ENCODE measurements at regions not wholly inside any gene's neighbourhood (a gene's known extent, or its start where the extent isn't known, plus 50 kb on each side); places are given as distances from the start of the nearest gene placed in this dataset.

GRCh38 chr6:49072885-49073620 lies 390.0 kb downstream of the MMUT start:
- Histone ChIP-seq H3K27ac (ENCODE audit: low read depth, low read length, poor library complexity, severe bottlenecking) (no peak overlapping the region), H3K27me3 (ENCODE audit: insufficient read depth, low read length) (no peaks in the 10 kb centered on the region), H3K9ac (ENCODE audit: low read length) (no peak overlapping the region), H3K4me2 (ENCODE audit: low read length) (no peak overlapping the region), H3K36me3 (ENCODE audit: insufficient read depth, low read length) (no peaks in the 10 kb centered on the region), H3F3A (ENCODE audit: insufficient read depth, low read length) (no peaks in the 10 kb centered on the region), H3K9me2 (ENCODE audit: low read depth, low read length) (no peaks in the 10 kb centered on the region), H3K9me3 (ENCODE audit: low read length) (no peaks in the 10 kb centered on the region), H2AFZ (ENCODE audit: low read length) (no peak overlapping the region), H3K4me1 (ENCODE audit: insufficient read depth, low read length, severe bottlenecking) (no peaks in the 10 kb centered on the region), H3K79me2 (ENCODE audit: insufficient read depth, low read length) (no peaks in the 10 kb centered on the region), H3K4me3 (ENCODE audit: low read depth, low read length, poor library complexity, severe bottlenecking) (no peak overlapping the region), H4K20me1 (ENCODE audit: insufficient read depth, low read length) (no peaks in the 10 kb centered on the region)
- no peak for TF ChIP-seq CTCF (IDR thresholded peaks at IDR 0.05; ENCODE audit: low read length)
- TF ChIP-seq EZH2 (IDR thresholded peaks at IDR 0.05; ENCODE audit: borderline replicate concordance, low read length): no peak

DNA sequence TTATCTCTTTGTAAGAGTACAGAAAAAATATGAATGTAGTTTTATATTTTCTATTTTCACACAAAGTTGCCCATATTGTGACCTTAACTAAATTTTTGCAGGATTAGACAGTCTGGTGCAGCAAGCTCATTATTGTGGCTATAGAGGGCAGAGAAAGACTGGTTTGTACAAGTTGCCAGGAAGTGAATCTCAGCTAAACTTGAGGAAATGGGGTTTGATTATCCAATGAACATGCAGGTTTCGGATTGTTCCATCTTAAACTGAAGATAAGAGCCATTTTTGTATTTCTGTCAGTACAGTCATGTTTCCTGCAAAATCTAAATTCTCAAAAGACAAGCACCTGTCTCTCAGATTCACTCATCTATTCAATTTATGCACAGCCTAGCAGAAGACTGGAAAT lies 390.9 kb downstream of the MMUT start:
- Histone ChIP-seq H3K27me3 (ENCODE audit: insufficient read depth, low read length) (no peaks in the 10 kb centered on the region), H3K36me3 (ENCODE audit: insufficient read depth, low read length) (no peaks in the 10 kb centered on the region), H2AFZ (ENCODE audit: low read length) (no peak overlapping the region), H3K9ac (ENCODE audit: low read length) (no peak overlapping the region), H3K79me2 (ENCODE audit: insufficient read depth, low read length) (no peaks in the 10 kb centered on the region), H3K4me3 (ENCODE audit: low read depth, low read length, poor library complexity, severe bottlenecking) (no peak overlapping the region), H3K4me1 (ENCODE audit: insufficient read depth, low read length, severe bottlenecking) (no peaks in the 10 kb centered on the region), H3K9me3 (ENCODE audit: low read length) (no peaks in the 10 kb centered on the region), H4K20me1 (ENCODE audit: insufficient read depth, low read length) (no peaks in the 10 kb centered on the region), H3K9me2 (ENCODE audit: low read depth, low read length) (no peaks in the 10 kb centered on the region), H3K27ac (ENCODE audit: low read depth, low read length, poor library complexity, severe bottlenecking) (no peak overlapping the region), H3F3A (ENCODE audit: insufficient read depth, low read length) (no peaks in the 10 kb centered on the region), H3K4me2 (ENCODE audit: low read length) (no peak overlapping the region)
- TF ChIP-seq CTCF (IDR thresholded peaks at IDR 0.05; ENCODE audit: low read length) (no peak), EZH2 (IDR thresholded peaks at IDR 0.05; ENCODE audit: borderline replicate concordance, low read length) (no peak)

DNA sequence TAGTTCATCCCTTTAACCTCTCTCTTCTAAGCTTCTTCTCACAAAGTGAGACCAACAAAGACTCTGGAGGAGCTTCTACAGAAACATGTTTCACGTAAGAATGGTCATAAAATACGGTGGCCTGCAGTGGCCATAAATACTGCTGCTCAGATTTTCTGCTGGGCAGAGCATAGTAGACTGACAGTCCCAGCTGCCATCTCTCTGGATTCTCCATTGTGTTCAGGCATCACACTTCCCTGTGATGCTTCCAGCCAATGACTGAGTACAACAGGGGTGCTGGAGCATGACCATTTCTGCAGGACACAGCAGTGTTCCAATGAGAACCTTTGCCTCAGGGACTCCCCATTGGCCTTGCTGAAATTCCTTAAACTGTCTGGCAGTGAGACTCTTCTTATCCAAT lies 392.6 kb downstream of the MMUT start:
- no peak for TF ChIP-seq EZH2 (IDR thresholded peaks at IDR 0.05; ENCODE audit: borderline replicate concordance, low read length)
- no peak for TF ChIP-seq CTCF (IDR thresholded peaks at IDR 0.05; ENCODE audit: low read length)
- Histone ChIP-seq H3K27me3 (ENCODE audit: insufficient read depth, low read length) (no peaks in the 10 kb centered on the region), H3K9me3 (ENCODE audit: low read length) (no peaks in the 10 kb centered on the region), H3K36me3 (ENCODE audit: insufficient read depth, low read length) (no peaks in the 10 kb centered on the region), H3K4me1 (ENCODE audit: insufficient read depth, low read length, severe bottlenecking) (no peaks in the 10 kb centered on the region), H3K79me2 (ENCODE audit: insufficient read depth, low read length) (no peaks in the 10 kb centered on the region), H3K9me2 (ENCODE audit: low read depth, low read length) (no peaks in the 10 kb centered on the region), H3K4me2 (ENCODE audit: low read length) (no peak overlapping the region), H3K27ac (ENCODE audit: low read depth, low read length, poor library complexity, severe bottlenecking) (no peak overlapping the region), H3K9ac (ENCODE audit: low read length) (no peak overlapping the region), H3F3A (ENCODE audit: insufficient read depth, low read length) (no peaks in the 10 kb centered on the region), H2AFZ (ENCODE audit: low read length) (no peak overlapping the region), H4K20me1 (ENCODE audit: insufficient read depth, low read length) (no peaks in the 10 kb centered on the region), H3K4me3 (ENCODE audit: low read depth, low read length, poor library complexity, severe bottlenecking) (no peak overlapping the region)

All from OCI-LY1 (cell line).